ENCODE measurements at regions not wholly inside any gene's neighbourhood (a gene's known extent, or its start where the extent isn't known, plus 50 kb on each side); places are given as distances from the start of the nearest gene placed in this dataset.
"Not testable (repeated sequence)": the region's sequence is repeated elsewhere in the genome, so short reads cannot be mapped to it uniquely, and the experiment has no call there.

GRCh38 chr2:65568656-65569440 is 136.4 kb upstream of the SPRED2 start:
- not testable (repeated sequence) for DNase-seq

- no peak for DNase-seq
Measured at GRCh38 chr2:65566617-65567016, 134.2 kb upstream of the SPRED2 start.

- DNase-seq, result no peak
Measured at GRCh38 chr2:65565681-65566080, 133.3 kb upstream of the SPRED2 start.

GRCh38 chr2:65564299-65564698 is 131.9 kb upstream of the SPRED2 start:
- no peak for DNase-seq

GRCh38 chr2:65562890-65563289 is 130.5 kb upstream of the SPRED2 start:
- no peak for DNase-seq

GRCh38 chr2:65558743-65559142 is 126.3 kb upstream of the SPRED2 start:
- no peak for DNase-seq

GRCh38 chr2:65557616-65558573 is 125.5 kb upstream of the SPRED2 start:
- DNase-seq, result no peak

- DNase-seq, result no peak
Measured at GRCh38 chr2:65554765-65555591, 122.6 kb upstream of the SPRED2 start.

GRCh38 chr2:65553504-65554074 is 121.2 kb upstream of the SPRED2 start:
- DNase-seq, result peak; percentile 15

- DNase-seq, result no peak
Measured at GRCh38 chr2:65551528-65551927, 119.1 kb upstream of the SPRED2 start.

- DNase-seq, result no peak
Measured at GRCh38 chr2:65550246-65550645, 117.8 kb upstream of the SPRED2 start.

GRCh38 chr2:65549631-65550030 is 117.2 kb upstream of the SPRED2 start:
- no peak for DNase-seq

- no peak for DNase-seq
Measured at GRCh38 chr2:65549257-65549627, 116.8 kb upstream of the SPRED2 start.

GRCh38 chr2:65548576-65549256 is 116.3 kb upstream of the SPRED2 start:
- DNase-seq, result no peak

GRCh38 chr2:65548064-65548463 is 115.7 kb upstream of the SPRED2 start:
- no peak for DNase-seq

GRCh38 chr2:65545837-65546805 is 113.7 kb upstream of the SPRED2 start:
- no peak for DNase-seq

- DNase-seq, result no peak
Measured at GRCh38 chr2:65541773-65542172, 109.4 kb upstream of the SPRED2 start.

- DNase-seq, result no peak
Measured at GRCh38 chr2:65539633-65540032, 107.2 kb upstream of the SPRED2 start.

GRCh38 chr2:65537651-65538385 is 105.4 kb upstream of the SPRED2 start:
- DNase-seq, result no peak

Data from muscle of arm (tissue), 1 donor.